ENCODE measurements at regions not wholly inside any gene's neighbourhood (a gene's known extent, or its start where the extent isn't known, plus 50 kb on each side); places are given as distances from the start of the nearest gene placed in this dataset.

GRCh38 chr4:55218041-55218440, 92.6 kb upstream of the KDR start:
- no peaks in the 10 kb centered on the region for H3K4me1 ChIP-seq (ENCODE audit: control extremely low read depth in 1 of 4, control insufficient read depth in 4 of 4, insufficient read depth in 4 of 4, low read length in 3 of 4)
- POLR2A ChIA-PET = no interaction called here
- no peaks in the 10 kb centered on the region for H3K36me3 ChIP-seq (ENCODE audit: control insufficient read depth in 4 of 4, insufficient read depth in 4 of 4, low read length in 3 of 4)
- no peak for DNase-seq
- CTCF ChIA-PET = no interaction called here
- peaks cover 0 to 4% (median 2%) of the 10 kb centered on the region in 5 experiments for H3K27me3 ChIP-seq (replicated peaks in 2 of 5; ENCODE audit: control insufficient read depth in 4 of 5, insufficient read depth in 5 of 5, low read length in 4 of 5)
- H3K9me3 ChIP-seq (ENCODE audit: control extremely low read depth in 1 of 5, control insufficient read depth in 4 of 5, insufficient read depth in 2 of 5, low read depth in 1 of 5, low read length in 4 of 5) = no peaks in the 10 kb centered on the region
- no peak overlapping the region for H3K4me3 ChIP-seq (ENCODE audit: control insufficient read depth in 1 of 7, extremely low read depth in 1 of 7, insufficient read depth in 4 of 7, low read depth in 2 of 7, low read length in 6 of 7)
- WGBS (ENCODE audit: insufficient coverage) = 93% methylated on average over 5 of the region's 5 CpGs
- no peak overlapping the region for H3K27ac ChIP-seq (ENCODE audit: insufficient read depth in 1 of 2, low read depth in 1 of 2, low read length in 2 of 2, poor library complexity in 1 of 2, severe bottlenecking in 2 of 2)

- Histone ChIP-seq H3K27ac (ENCODE audit: insufficient read depth in 1 of 2, low read depth in 1 of 2, low read length in 2 of 2, poor library complexity in 1 of 2, severe bottlenecking in 2 of 2) (no peak overlapping the region), H3K4me1 (ENCODE audit: control extremely low read depth in 1 of 4, control insufficient read depth in 4 of 4, insufficient read depth in 4 of 4, low read length in 3 of 4) (peaks cover 5 to 11% (median 7%) of the 10 kb centered on the region in 4 experiments), H3K27me3 (replicated peaks in 2 of 5; ENCODE audit: control insufficient read depth in 4 of 5, insufficient read depth in 5 of 5, low read length in 4 of 5) (peaks cover 2 to 24% (median 7%) of the 10 kb centered on the region in 5 experiments), H3K9me3 (ENCODE audit: control extremely low read depth in 1 of 5, control insufficient read depth in 4 of 5, insufficient read depth in 2 of 5, low read depth in 1 of 5, low read length in 4 of 5) (peaks cover 2 to 39% (median 6%) of the 10 kb centered on the region in 5 experiments), H3K36me3 (ENCODE audit: control insufficient read depth in 4 of 4, insufficient read depth in 4 of 4, low read length in 3 of 4) (no peaks in the 10 kb centered on the region), H3K4me3 (ENCODE audit: control insufficient read depth in 1 of 7, extremely low read depth in 1 of 7, insufficient read depth in 4 of 7, low read depth in 2 of 7, low read length in 6 of 7) (no peak overlapping the region)
- no peak for DNase-seq
- WGBS (ENCODE audit: insufficient coverage) = no CpG with 5 or more reads among the region's 2 CpGs
- ChIA-PET CTCF (no interaction called here), POLR2A (no interaction called here)
Measured at GRCh38 chr4:55237839-55238238, 108.2 kb upstream of the SRD5A3 start.

GRCh38 chr4:55238407-55238806, 107.6 kb upstream of the SRD5A3 start:
- ChIA-PET POLR2A (no interaction called here), CTCF (no interaction called here)
- DNase-seq = peak in 2 of 3 donors; percentile 6 to 35
- Histone ChIP-seq H3K27ac (ENCODE audit: insufficient read depth in 1 of 2, low read depth in 1 of 2, low read length in 2 of 2, poor library complexity in 1 of 2, severe bottlenecking in 2 of 2) (no peak overlapping the region), H3K36me3 (ENCODE audit: control insufficient read depth in 4 of 4, insufficient read depth in 4 of 4, low read length in 3 of 4) (no peaks in the 10 kb centered on the region), H3K27me3 (replicated peaks in 2 of 5; ENCODE audit: control insufficient read depth in 4 of 5, insufficient read depth in 5 of 5, low read length in 4 of 5) (peaks cover 2 to 26% (median 7%) of the 10 kb centered on the region in 5 experiments), H3K4me3 (ENCODE audit: control insufficient read depth in 1 of 7, extremely low read depth in 1 of 7, insufficient read depth in 4 of 7, low read depth in 2 of 7, low read length in 6 of 7) (no peak overlapping the region), H3K4me1 (ENCODE audit: control extremely low read depth in 1 of 4, control insufficient read depth in 4 of 4, insufficient read depth in 4 of 4, low read length in 3 of 4) (peaks cover 7 to 17% (median 12%) of the 10 kb centered on the region in 4 experiments), H3K9me3 (ENCODE audit: control extremely low read depth in 1 of 5, control insufficient read depth in 4 of 5, insufficient read depth in 2 of 5, low read depth in 1 of 5, low read length in 4 of 5) (peaks cover 2 to 39% (median 6%) of the 10 kb centered on the region in 5 experiments)
- WGBS (ENCODE audit: insufficient coverage) = no CpG with 5 or more reads among the region's 2 CpGs

GRCh38 chr4:55241461-55241860, 104.6 kb upstream of the SRD5A3 start:
- 76% methylated on average over 13 of the region's 14 CpGs for WGBS (ENCODE audit: insufficient coverage)
- no peak for DNase-seq
- Histone ChIP-seq H3K9me3 (ENCODE audit: control extremely low read depth in 1 of 5, control insufficient read depth in 4 of 5, insufficient read depth in 2 of 5, low read depth in 1 of 5, low read length in 4 of 5) (peaks cover 0 to 25% (median 2%) of the 10 kb centered on the region in 5 experiments), H3K27me3 (replicated peaks in 2 of 5; ENCODE audit: control insufficient read depth in 4 of 5, insufficient read depth in 5 of 5, low read length in 4 of 5) (peaks cover 5 to 49% (median 13%) of the 10 kb centered on the region in 5 experiments), H3K4me1 (ENCODE audit: control extremely low read depth in 1 of 4, control insufficient read depth in 4 of 4, insufficient read depth in 4 of 4, low read length in 3 of 4) (peaks cover 7 to 17% (median 12%) of the 10 kb centered on the region in 4 experiments), H3K4me3 (ENCODE audit: control insufficient read depth in 1 of 7, extremely low read depth in 1 of 7, insufficient read depth in 4 of 7, low read depth in 2 of 7, low read length in 6 of 7) (no peak overlapping the region), H3K27ac (ENCODE audit: insufficient read depth in 1 of 2, low read depth in 1 of 2, low read length in 2 of 2, poor library complexity in 1 of 2, severe bottlenecking in 2 of 2) (no peak overlapping the region), H3K36me3 (ENCODE audit: control insufficient read depth in 4 of 4, insufficient read depth in 4 of 4, low read length in 3 of 4) (no peaks in the 10 kb centered on the region)
- POLR2A ChIA-PET = no interaction called here
- CTCF ChIA-PET = no interaction called here

- Histone ChIP-seq H3K36me3 (ENCODE audit: control insufficient read depth in 4 of 4, insufficient read depth in 4 of 4, low read length in 3 of 4) (no peaks in the 10 kb centered on the region), H3K27me3 (replicated peaks in 2 of 5; ENCODE audit: control insufficient read depth in 4 of 5, insufficient read depth in 5 of 5, low read length in 4 of 5) (peaks cover 5 to 58% (median 13%) of the 10 kb centered on the region in 5 experiments), H3K9me3 (ENCODE audit: control extremely low read depth in 1 of 5, control insufficient read depth in 4 of 5, insufficient read depth in 2 of 5, low read depth in 1 of 5, low read length in 4 of 5) (peaks cover 0 to 20% (median 2%) of the 10 kb centered on the region in 5 experiments), H3K4me1 (ENCODE audit: control extremely low read depth in 1 of 4, control insufficient read depth in 4 of 4, insufficient read depth in 4 of 4, low read length in 3 of 4) (peaks cover 7 to 17% (median 12%) of the 10 kb centered on the region in 4 experiments), H3K4me3 (ENCODE audit: control insufficient read depth in 1 of 7, extremely low read depth in 1 of 7, insufficient read depth in 4 of 7, low read depth in 2 of 7, low read length in 6 of 7) (peak overlapping the region in 2 of 7 experiments; percentile 4 to 20), H3K27ac (ENCODE audit: insufficient read depth in 1 of 2, low read depth in 1 of 2, low read length in 2 of 2, poor library complexity in 1 of 2, severe bottlenecking in 2 of 2) (no peak overlapping the region)
- POLR2A ChIA-PET = no interaction called here
- CTCF ChIA-PET = interaction anchor here (1.0 to 1.6 kb wide), 3 partner anchors 58 to 913 kb away, joined by 3 to 4 read pairs (median 3); no protein-coding TSS in a partner anchor
- peak; percentile 34 to 86 (median 78) for DNase-seq
- WGBS (ENCODE audit: insufficient coverage) = 3% methylated on average over 4 of the region's 4 CpGs
Measured at GRCh38 chr4:55242506-55242905, 103.5 kb upstream of the SRD5A3 start.

GRCh38 chr4:55247521-55247920, 98.5 kb upstream of the SRD5A3 start:
- Histone ChIP-seq H3K36me3 (ENCODE audit: control insufficient read depth in 4 of 4, insufficient read depth in 4 of 4, low read length in 3 of 4) (no peaks in the 10 kb centered on the region), H3K4me3 (ENCODE audit: control insufficient read depth in 1 of 7, extremely low read depth in 1 of 7, insufficient read depth in 4 of 7, low read depth in 2 of 7, low read length in 6 of 7) (no peak overlapping the region), H3K27ac (ENCODE audit: insufficient read depth in 1 of 2, low read depth in 1 of 2, low read length in 2 of 2, poor library complexity in 1 of 2, severe bottlenecking in 2 of 2) (no peak overlapping the region), H3K4me1 (ENCODE audit: control extremely low read depth in 1 of 4, control insufficient read depth in 4 of 4, insufficient read depth in 4 of 4, low read length in 3 of 4) (peaks cover 6 to 9% (median 8%) of the 10 kb centered on the region in 4 experiments), H3K27me3 (replicated peaks in 2 of 5; ENCODE audit: control insufficient read depth in 4 of 5, insufficient read depth in 5 of 5, low read length in 4 of 5) (peaks cover 5 to 52% (median 8%) of the 10 kb centered on the region in 5 experiments), H3K9me3 (ENCODE audit: control extremely low read depth in 1 of 5, control insufficient read depth in 4 of 5, insufficient read depth in 2 of 5, low read depth in 1 of 5, low read length in 4 of 5) (no peaks in the 10 kb centered on the region)
- CTCF ChIA-PET = interaction anchor here (1.5 kb wide), 1 partner anchor 63 kb away, joined by 6 read pairs; no protein-coding TSS in a partner anchor
- 97% methylated on average over 5 of the region's 5 CpGs for WGBS (ENCODE audit: insufficient coverage)
- no peak for DNase-seq
- POLR2A ChIA-PET = no interaction called here

GRCh38 chr4:55248756-55249155, 97.3 kb upstream of the SRD5A3 start:
- ChIA-PET CTCF (interaction anchor here (1.1 kb wide), 1 partner anchor 8 kb away, joined by 3 read pairs; no protein-coding TSS in a partner anchor), POLR2A (no interaction called here)
- no peaks in the 10 kb centered on the region for H3K9me3 ChIP-seq (ENCODE audit: control extremely low read depth in 1 of 5, control insufficient read depth in 4 of 5, insufficient read depth in 2 of 5, low read depth in 1 of 5, low read length in 4 of 5)

More at GRCh38 chr4:55248756-55249155, 97.3 kb upstream of the SRD5A3 start:
- WGBS (ENCODE audit: insufficient coverage) = 83% methylated on average over 6 of the region's 6 CpGs
- Histone ChIP-seq H3K27ac (ENCODE audit: insufficient read depth in 1 of 2, low read depth in 1 of 2, low read length in 2 of 2, poor library complexity in 1 of 2, severe bottlenecking in 2 of 2) (no peak overlapping the region), H3K27me3 (replicated peaks in 2 of 5; ENCODE audit: control insufficient read depth in 4 of 5, insufficient read depth in 5 of 5, low read length in 4 of 5) (peaks cover 5 to 47% (median 8%) of the 10 kb centered on the region in 5 experiments), H3K36me3 (ENCODE audit: control insufficient read depth in 4 of 4, insufficient read depth in 4 of 4, low read length in 3 of 4) (no peaks in the 10 kb centered on the region), H3K4me3 (ENCODE audit: control insufficient read depth in 1 of 7, extremely low read depth in 1 of 7, insufficient read depth in 4 of 7, low read depth in 2 of 7, low read length in 6 of 7) (no peak overlapping the region), H3K4me1 (ENCODE audit: control extremely low read depth in 1 of 4, control insufficient read depth in 4 of 4, insufficient read depth in 4 of 4, low read length in 3 of 4) (peaks cover 0 to under 1% (median 0%) of the 10 kb centered on the region in 4 experiments)
- no peak for DNase-seq

Data from common myeloid progenitor, CD34-positive (primary cell).